K562 (cell line): ENCODE measurements at regions not wholly inside any gene's neighbourhood (a gene's known extent, or its start where the extent isn't known, plus 50 kb on each side); places are given as distances from the start of the nearest gene placed in this dataset.

ENCODE experiments used
- SMARCA4 ChIP-seq: fragments of 450-650 bp; IDR thresholded peaks from 2 replicates; pipeline ENCODE4 v1.6.1; 2016
- SNRNP70 ChIP-seq: fragments of 200-400 bp; formaldehyde crosslinking; optimal IDR thresholded peaks from 2 replicates; pipeline ENCODE3; 2017; ENCODE audit warnings: low read depth, low read length
- TF ChIP-seq, protein P1 (sequence below): sonication (generic); formaldehyde crosslinking; IDR thresholded peaks from 2 replicates; pipeline ENCODE4 v1.8.0; 2022; ENCODE audit warnings: missing genetic modification reagents, mild to moderate bottlenecking, borderline replicate concordance

GRCh38 chr7:109527833-109528232, 958.2 kb downstream of the DNAJB9 start:
- TF ChIP-seq, protein P1, sequence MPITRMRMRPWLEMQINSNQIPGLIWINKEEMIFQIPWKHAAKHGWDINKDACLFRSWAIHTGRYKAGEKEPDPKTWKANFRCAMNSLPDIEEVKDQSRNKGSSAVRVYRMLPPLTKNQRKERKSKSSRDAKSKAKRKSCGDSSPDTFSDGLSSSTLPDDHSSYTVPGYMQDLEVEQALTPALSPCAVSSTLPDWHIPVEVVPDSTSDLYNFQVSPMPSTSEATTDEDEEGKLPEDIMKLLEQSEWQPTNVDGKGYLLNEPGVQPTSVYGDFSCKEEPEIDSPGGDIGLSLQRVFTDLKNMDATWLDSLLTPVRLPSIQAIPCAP (CRISPR knock-in tag), result no peak
- no peak for TF ChIP-seq SNRNP70
- no peak for TF ChIP-seq SMARCA4
